H1 (cell line): ENCODE measurements at regions not wholly inside any gene's neighbourhood (a gene's known extent, or its start where the extent isn't known, plus 50 kb on each side); places are given as distances from the start of the nearest gene placed in this dataset.
A peak's percentile ranks its signal among the peaks of the same experiment; 100 is the strongest.

ENCODE experiments used
- CTCF ChIA-PET: fragments of 300-600 bp; sonication (Branson Sonifier 250); formaldehyde crosslinking; loops from one replicate; lab custom pipeline; 2021; ENCODE audit not compliant: partially characterized antibody; lab: Charles Lee
- POLR2A ChIA-PET: fragments of 300-600 bp; sonication (Branson Sonifier 250); formaldehyde crosslinking; loops from one replicate; lab custom pipeline; 2021; ENCODE audit warnings: inconsistent platforms; ENCODE audit not compliant: partially characterized antibody; lab: Charles Lee
- DNase-seq, 2 experiments: peaks; one replicate each; pipeline versions ENCODE4 v3.0.0 to v3.0.0-alpha.2; 2010 to 2022; ENCODE audit warnings: low spot score in 2 of 2, low read depth in 1 of 2, mixed read lengths in 1 of 2
- FAIRE-seq: peaks from 2 replicates; lab custom pipeline; 2011; peaks lifted over from hg19 to GRCh38; lab: Jason Lieb, UNC
- H2AFZ ChIP-seq: 2 replicates; pipeline ENCODE4 v1.8.1; 2012; ENCODE audit warnings: low read length, inconsistent platforms
- H2AK5ac ChIP-seq: 2 replicates; pipeline ENCODE4 v1.6.1; 2013; ENCODE audit warnings: low read depth, low read length
- H2BK120ac ChIP-seq: replicated peaks from 2 replicates; pipeline ENCODE3; 2013; ENCODE audit warnings: low read depth, low read length, inconsistent platforms
- H2BK12ac ChIP-seq: 2 replicates; pipeline ENCODE4 v1.6.1; 2013; ENCODE audit warnings: low read depth, low read length
- H2BK15ac ChIP-seq: 2 replicates; pipeline ENCODE4 v1.6.1; 2013; ENCODE audit warnings: low read length
- H2BK20ac ChIP-seq: 2 replicates; pipeline ENCODE4 v1.6.1; 2013; ENCODE audit warnings: low read length
- H2BK5ac ChIP-seq: 2 replicates; pipeline ENCODE4 v1.6.1; 2013; ENCODE audit warnings: low read depth, low read length
- H3K14ac ChIP-seq: 2 replicates; pipeline ENCODE4 v1.6.1; 2013; ENCODE audit warnings: inconsistent platforms; ENCODE audit not compliant: insufficient read length
- H3K18ac ChIP-seq: 2 replicates; pipeline ENCODE4 v1.6.1; 2013; ENCODE audit warnings: low read length; ENCODE audit errors: extremely low read depth
- H3K23ac ChIP-seq: 2 replicates; pipeline ENCODE4 v1.6.1; 2013; ENCODE audit warnings: inconsistent platforms; ENCODE audit not compliant: insufficient read length
- H3K23me2 ChIP-seq: 2 replicates; pipeline ENCODE4 v1.6.1; 2013; ENCODE audit warnings: low read depth, low read length
- H3K27ac ChIP-seq: 2 replicates; pipeline ENCODE4 v1.6.1; 2011; ENCODE audit warnings: low read depth, low read length, inconsistent platforms
- H3K27me3 ChIP-seq, 4 experiments: replicated peaks in 1 of 4; 1 replicate in 1 of 4; 2 replicates in 3 of 4; pipeline versions ENCODE4 v1.6.1 to v1.8.1; 2011 to 2013; ENCODE audit warnings: low read length in 3 of 4, mild to moderate bottlenecking in 3 of 4, inconsistent platforms in 2 of 4, mixed read lengths in 2 of 4, moderate library complexity in 1 of 4; ENCODE audit not compliant: control insufficient read depth in 3 of 4, insufficient read depth in 3 of 4; ENCODE audit errors: extremely low read depth in 1 of 4
- H3K36me3 ChIP-seq, 4 experiments: 2 replicates each; pipeline versions ENCODE4 v1.6.1 to v1.8.1; 2011 to 2013; ENCODE audit warnings: mild to moderate bottlenecking in 4 of 4, low read length in 3 of 4, moderate library complexity in 2 of 4, control low read depth in 1 of 4, inconsistent platforms in 1 of 4; ENCODE audit not compliant: insufficient read depth in 4 of 4, control insufficient read depth in 2 of 4
- H3K4ac ChIP-seq: replicated peaks from 2 replicates; pipeline ENCODE3; 2013; ENCODE audit warnings: low read length, low read depth, mixed read lengths, inconsistent platforms; ENCODE audit not compliant: insufficient read length
- H3K4me1 ChIP-seq, 4 experiments: replicated peaks in 1 of 4; 1 replicate in 1 of 4; 2 replicates in 3 of 4; pipeline versions ENCODE4 v1.6.1 to v1.8.1; 2011 to 2013; ENCODE audit warnings: low read length in 3 of 4, inconsistent platforms in 2 of 4, mixed read lengths in 1 of 4; ENCODE audit not compliant: insufficient read depth in 4 of 4, control insufficient read depth in 3 of 4
- H3K4me2 ChIP-seq, 2 experiments: 2 replicates each; pipeline versions ENCODE4 v1.6.1 to v1.8.1; 2011 to 2013; ENCODE audit warnings: low read depth in 2 of 2, low read length in 2 of 2, control low read depth in 1 of 2, inconsistent platforms in 1 of 2, mild to moderate bottlenecking in 1 of 2; ENCODE audit not compliant: insufficient read depth in 1 of 2
- H3K4me3 ChIP-seq, 4 experiments: fragments of 200-600, 300-600 bp in 1 of 4; sonication (generic), shearing (Covaris generic), sonication (Bioruptor Twin) in 1 of 4; 2 replicates each; pipeline versions ENCODE4 v1.5.1 to v1.8.1; 2011 to 2016; ENCODE audit warnings: low read length in 4 of 4, low read depth in 3 of 4, control low read depth in 2 of 4, inconsistent platforms in 2 of 4, mild to moderate bottlenecking in 2 of 4, mixed read lengths in 1 of 4, moderate library complexity in 1 of 4; ENCODE audit not compliant: insufficient read depth in 2 of 4; ENCODE audit errors: extremely low read depth in 1 of 4
- H3K56ac ChIP-seq: replicated peaks from 2 replicates; pipeline ENCODE3; 2013; ENCODE audit warnings: low read depth, mild to moderate bottlenecking, mixed read lengths, low read length, inconsistent platforms; ENCODE audit not compliant: insufficient read length
- H3K79me1 ChIP-seq: 2 replicates; pipeline ENCODE4 v1.6.1; 2013; ENCODE audit warnings: low read depth, low read length, control low read depth
- H3K79me2 ChIP-seq, 2 experiments: 2 replicates each; pipeline versions ENCODE4 v1.6.1 to v1.8.1; 2012 to 2013; ENCODE audit warnings: low read length in 2 of 2, mild to moderate bottlenecking in 2 of 2, inconsistent platforms in 1 of 2; ENCODE audit not compliant: insufficient read depth in 2 of 2, control insufficient read depth in 1 of 2
- H3K9ac ChIP-seq, 4 experiments: replicated peaks in 1 of 4; 1 replicate in 1 of 4; 2 replicates in 3 of 4; pipeline versions ENCODE4 v1.6.1 to v1.8.1; 2011 to 2013; ENCODE audit warnings: low read depth in 3 of 4, low read length in 3 of 4, control low read depth in 2 of 4, mild to moderate bottlenecking in 2 of 4, moderate library complexity in 2 of 4, inconsistent platforms in 1 of 4; ENCODE audit errors: extremely low read depth in 1 of 4
- H3K9me3 ChIP-seq, 2 experiments: 2 replicates each; pipeline versions ENCODE4 v1.6.1 to v1.8.1; 2012 to 2013; ENCODE audit warnings: mild to moderate bottlenecking in 2 of 2, moderate library complexity in 2 of 2, control low read depth in 1 of 2, inconsistent platforms in 1 of 2, low read depth in 1 of 2, low read length in 1 of 2, mixed read lengths in 1 of 2; ENCODE audit not compliant: insufficient read depth in 2 of 2
- H4K20me1 ChIP-seq, 2 experiments: replicated peaks in 1 of 2; 2 replicates each; pipeline versions ENCODE3 to v1.8.1; 2011 to 2013; ENCODE audit warnings: inconsistent platforms in 2 of 2, low read length in 2 of 2, mild to moderate bottlenecking in 1 of 2; ENCODE audit not compliant: insufficient read depth in 2 of 2, control insufficient read depth in 1 of 2
- H4K5ac ChIP-seq: 2 replicates; pipeline ENCODE4 v1.6.1; 2013; ENCODE audit warnings: low read length, low read depth, mixed read lengths, inconsistent platforms; ENCODE audit not compliant: insufficient read length
- H4K8ac ChIP-seq: 2 replicates; pipeline ENCODE4 v1.8.0; 2013; ENCODE audit warnings: mild to moderate bottlenecking, moderate library complexity, low read length, inconsistent platforms; ENCODE audit not compliant: insufficient read depth; ENCODE audit errors: extremely low read depth
- H4K91ac ChIP-seq: replicated peaks from 2 replicates; pipeline ENCODE3; 2013; ENCODE audit warnings: low read length, mixed read lengths, inconsistent platforms; ENCODE audit not compliant: insufficient read length
- ATF3 ChIP-seq: IDR thresholded peaks from 2 replicates; pipeline ENCODE4 v1.6.1; 2011; ENCODE audit warnings: low read depth, mild to moderate bottlenecking, low read length; ENCODE audit not compliant: insufficient read depth
- CBX8 ChIP-seq: fragments of 300-800, 300-1000 bp; sonication (generic); IDR thresholded peaks from 2 replicates; pipeline ENCODE4 v1.7.1; 2016; ENCODE audit warnings: low read depth, low read length, borderline replicate concordance
- CHD2 ChIP-seq: IDR thresholded peaks from 2 replicates; pipeline ENCODE4 v1.6.1; 2012; ENCODE audit warnings: low read length, improper control_type of control experiment
- CTCF ChIP-seq, 3 experiments: IDR thresholded peaks; 1 replicate in 2 of 3; 2 replicates in 1 of 3; pipeline versions ENCODE4 v1.5.1 to v1.6.1; 2011; ENCODE audit warnings: low read length in 3 of 3, mild to moderate bottlenecking in 3 of 3, inconsistent platforms in 2 of 3, low read depth in 1 of 3, moderate library complexity in 1 of 3; ENCODE audit not compliant: insufficient read depth in 1 of 3; ENCODE audit errors: control extremely low read depth in 1 of 3
- HDAC2 ChIP-seq, 2 experiments: fragments of 300-600 bp in 1 of 2; sonication (generic) in 1 of 2; IDR thresholded peaks; 2 replicates each; pipeline ENCODE4 v1.6.1; 2011 to 2012; ENCODE audit warnings: low read depth in 2 of 2, low read length in 2 of 2, mild to moderate bottlenecking in 2 of 2, moderate library complexity in 2 of 2, borderline replicate concordance in 1 of 2, inconsistent platforms in 1 of 2
- NANOG ChIP-seq: IDR thresholded peaks from 2 replicates; pipeline ENCODE4 v1.6.1; 2011; ENCODE audit warnings: low read length, low read depth, mild to moderate bottlenecking, inconsistent platforms; ENCODE audit not compliant: insufficient read depth, poor library complexity, severe bottlenecking
- RFX5 ChIP-seq: IDR thresholded peaks from 2 replicates; pipeline ENCODE4 v1.6.1; 2011; ENCODE audit warnings: low read depth, low read length, improper control_type of control experiment, borderline replicate concordance
- RXRA ChIP-seq: IDR thresholded peaks from 2 replicates; pipeline ENCODE4 v1.6.1; 2011; ENCODE audit warnings: low read depth, mild to moderate bottlenecking, low read length, moderate library complexity; ENCODE audit not compliant: insufficient read depth
- SAP30 ChIP-seq: fragments of 300-600 bp; sonication (generic); IDR thresholded peaks from 2 replicates; pipeline ENCODE4 v1.7.1; 2012; ENCODE audit warnings: low read length, moderate library complexity, mild to moderate bottlenecking, inconsistent platforms; ENCODE audit not compliant: insufficient read depth, insufficient replicate concordance
- SP1 ChIP-seq: IDR thresholded peaks from 2 replicates; pipeline ENCODE4 v1.6.1; 2011; ENCODE audit warnings: low read depth, low read length
- SUZ12 ChIP-seq: fragments of 200-600 bp; sonication (generic); IDR thresholded peaks from 2 replicates; pipeline ENCODE4 v1.6.1; 2012; ENCODE audit warnings: mild to moderate bottlenecking, inconsistent platforms, low read length, moderate library complexity, mixed read lengths
- WGBS, 2 experiments: shearing (Covaris generic) in 1 of 2; methylation state at CpG; one replicate each; pipeline versions ENCODE4 v1.1.6 to v1.1.7; 2013 to 2015; ENCODE audit warnings: low lambda C conversion rate in 2 of 2, mixed read lengths in 2 of 2, inconsistent platforms in 1 of 2, low coverage in 1 of 2, missing lambda C conversion rate in 1 of 2; ENCODE audit not compliant: insufficient replicate concordance in 2 of 2, insufficient coverage in 1 of 2, insufficient read length in 1 of 2; ENCODE audit errors: extremely low coverage in 1 of 2, missing lambda C conversion rate in 1 of 2; 5-methylcytosine and 5-hydroxymethylcytosine counted together

GRCh38 chr16:26777821-26778220, 288.9 kb upstream of the C16orf82 start:
- POLR2A ChIA-PET: no interaction called here
- 82% methylated on average over 4 of the region's 4 CpGs; no CpG with 5 or more reads in 1 of the 2 experiments for WGBS, 2 experiments
- H4K91ac ChIP-seq: no peak overlapping the region
- TF ChIP-seq SUZ12: no peak
- no peak for TF ChIP-seq SAP30
- no peak for TF ChIP-seq HDAC2 (IDR thresholded peaks at IDR 0.05; ENCODE audit: borderline replicate concordance in 1 of 2, low read depth in 2 of 2, low read length in 2 of 2)
- no peak for TF ChIP-seq SP1
- no peak for TF ChIP-seq RFX5
- no peak for TF ChIP-seq NANOG
- TF ChIP-seq ATF3: no peak
- TF ChIP-seq CTCF (IDR thresholded peaks at IDR 0.05; ENCODE audit: control extremely low read depth in 1 of 3, insufficient read depth in 1 of 3, low read depth in 1 of 3, low read length in 3 of 3): no peak
- no peak for TF ChIP-seq CBX8
- TF ChIP-seq CHD2: no peak
- TF ChIP-seq RXRA: no peak

More at GRCh38 chr16:26777821-26778220, 288.9 kb upstream of the C16orf82 start:
- Histone ChIP-seq H3K79me1 (no peaks in the 10 kb centered on the region), H3K4ac (no peak overlapping the region), H3K27me3 (no peaks in the 10 kb centered on the region), H2BK5ac (no peak overlapping the region), H2BK120ac (no peak overlapping the region), H3K4me2 (no peak overlapping the region), H2AFZ (no peak overlapping the region), H3K9me3 (no peaks in the 10 kb centered on the region), H3K27ac (no peak overlapping the region), H2BK20ac (no peak overlapping the region), H3K56ac (no peak overlapping the region), H3K4me1 (no peaks in the 10 kb centered on the region), H2BK15ac (no peak overlapping the region), H4K5ac (no peak overlapping the region), H2AK5ac (0 out of 2 replicates have a peak overlapping the region, but pooled peaks have one; percentile 8), H3K9ac (no peak overlapping the region), H3K23ac (no peak overlapping the region), H3K36me3 (no peaks in the 10 kb centered on the region), H3K14ac (no peak overlapping the region), H3K23me2 (no peaks in the 10 kb centered on the region), H3K79me2 (no peaks in the 10 kb centered on the region), H4K20me1 (peaks cover 0 to 3% of the 10 kb centered on the region in 2 experiments), H4K8ac (no peak overlapping the region), H2BK12ac (no peak overlapping the region), H3K18ac (no peak overlapping the region), H3K4me3 (no peak overlapping the region)
- DNase-seq (no peak), FAIRE-seq (no peak)
- CTCF ChIA-PET: no interaction called here
